ENCODE measurements at regions not wholly inside any gene's neighbourhood (a gene's known extent, or its start where the extent isn't known, plus 50 kb on each side); places are given as distances from the start of the nearest gene placed in this dataset.

- DNase-seq: no peak
- H3K9me3 Mint-ChIP-seq: no peaks in the 10 kb centered on the region
- H3K36me3 Mint-ChIP-seq (ENCODE audit: low read depth): no peaks in the 10 kb centered on the region
- no peak for ATAC-seq (ENCODE audit: poor library complexity)
- intact Hi-C loops (cut with DNase I, micrococcal nuclease): no loop called here
- ChIA-PET CTCF (no interaction called here), POLR2A (no interaction called here)
- Histone ChIP-seq H3K4me1 (ENCODE audit: insufficient read depth, low read length) (no peaks in the 10 kb centered on the region), H3K4me3 (ENCODE audit: low read length) (no peak overlapping the region), H3K36me3 (ENCODE audit: insufficient read depth, low read length) (no peaks in the 10 kb centered on the region), H3K9me3 (ENCODE audit: control insufficient read depth in 1 of 2, insufficient read depth in 1 of 2, low read length in 2 of 2) (no peaks in the 10 kb centered on the region), H3K27ac (ENCODE audit: low read depth in 1 of 2, low read length in 2 of 2) (no peak overlapping the region), H3K27me3 (ENCODE audit: control insufficient read depth in 1 of 2, insufficient read depth in 2 of 2, low read length in 2 of 2) (no peaks in the 10 kb centered on the region)
- H3K27ac Mint-ChIP-seq: no peak overlapping the region
- H3K27me3 Mint-ChIP-seq: no peaks in the 10 kb centered on the region
- TF ChIP-seq CTCF (IDR thresholded peaks at IDR 0.05): no peak
- H3K4me1 Mint-ChIP-seq (ENCODE audit: low read depth): no peaks in the 10 kb centered on the region
- H3K4me3 Mint-ChIP-seq: no peak overlapping the region
Measured at GRCh38 chr3:148217317-148217716, 480.4 kb upstream of the AGTR1 start.

GRCh38 chr3:148218222-148218621 is 479.5 kb upstream of the AGTR1 start:
- no peaks in the 10 kb centered on the region for H3K4me1 Mint-ChIP-seq (ENCODE audit: low read depth)
- no peak for ATAC-seq (ENCODE audit: poor library complexity)

GRCh38 chr3:148219999-148220398 is 477.7 kb upstream of the AGTR1 start:
- Mint-ChIP-seq H3K27me3 (no peaks in the 10 kb centered on the region), H3K36me3 (ENCODE audit: low read depth) (no peaks in the 10 kb centered on the region), H3K4me3 (no peak overlapping the region), H3K9me3 (no peaks in the 10 kb centered on the region), H3K27ac (no peak overlapping the region), H3K4me1 (ENCODE audit: low read depth) (no peaks in the 10 kb centered on the region)
- Histone ChIP-seq H3K27ac (ENCODE audit: low read depth in 1 of 2, low read length in 2 of 2) (no peak overlapping the region), H3K9me3 (ENCODE audit: control insufficient read depth in 1 of 2, insufficient read depth in 1 of 2, low read length in 2 of 2) (no peaks in the 10 kb centered on the region), H3K4me3 (ENCODE audit: low read length) (no peak overlapping the region), H3K36me3 (ENCODE audit: insufficient read depth, low read length) (no peaks in the 10 kb centered on the region), H3K4me1 (ENCODE audit: insufficient read depth, low read length) (no peaks in the 10 kb centered on the region), H3K27me3 (ENCODE audit: control insufficient read depth in 1 of 2, insufficient read depth in 2 of 2, low read length in 2 of 2) (no peaks in the 10 kb centered on the region)
- ATAC-seq (ENCODE audit: poor library complexity) (no peak), DNase-seq (no peak)
- ChIA-PET POLR2A (no interaction called here), CTCF (no interaction called here)
- intact Hi-C loops (cut with DNase I, micrococcal nuclease): no loop called here
- no peak for TF ChIP-seq CTCF (IDR thresholded peaks at IDR 0.05)

More at GRCh38 chr3:148218222-148218621, 479.5 kb upstream of the AGTR1 start:
- Mint-ChIP-seq H3K27ac (no peak overlapping the region), H3K36me3 (ENCODE audit: low read depth) (no peaks in the 10 kb centered on the region), H3K9me3 (no peaks in the 10 kb centered on the region), H3K27me3 (no peaks in the 10 kb centered on the region), H3K4me3 (no peak overlapping the region)
- H3K36me3 ChIP-seq (ENCODE audit: insufficient read depth, low read length): no peaks in the 10 kb centered on the region
- H3K27me3 ChIP-seq (ENCODE audit: control insufficient read depth in 1 of 2, insufficient read depth in 2 of 2, low read length in 2 of 2): no peaks in the 10 kb centered on the region
- H3K27ac ChIP-seq (ENCODE audit: low read depth in 1 of 2, low read length in 2 of 2): no peak overlapping the region
- CTCF ChIA-PET: no interaction called here
- H3K4me3 ChIP-seq (ENCODE audit: low read length): no peak overlapping the region
- intact Hi-C loops (cut with DNase I, micrococcal nuclease): no loop called here
- no peaks in the 10 kb centered on the region for H3K4me1 ChIP-seq (ENCODE audit: insufficient read depth, low read length)
- no peaks in the 10 kb centered on the region for H3K9me3 ChIP-seq (ENCODE audit: control insufficient read depth in 1 of 2, insufficient read depth in 1 of 2, low read length in 2 of 2)
- no peak for TF ChIP-seq CTCF (IDR thresholded peaks at IDR 0.05)
- POLR2A ChIA-PET: no interaction called here
- no peak for DNase-seq

Measured in CD4-positive, alpha-beta T cell (primary cell).